OCI-LY1 (cell line): ENCODE measurements at regions not wholly inside any gene's neighbourhood (a gene's known extent, or its start where the extent isn't known, plus 50 kb on each side); places are given as distances from the start of the nearest gene placed in this dataset.
"Not testable (repeated sequence)": the region's sequence is repeated elsewhere in the genome, so short reads cannot be mapped to it uniquely, and the experiment has no call there.

Experiments
- CTCF ChIP-seq: fragments of 200-600 bp; sonication (generic), shearing (Covaris generic); IDR thresholded peaks from 2 replicates; pipeline ENCODE4 v1.5.1; 2017; ENCODE audit warnings: mild to moderate bottlenecking, antibody characterized with exemption, low read length, moderate library complexity, mixed read lengths
- EZH2 ChIP-seq: fragments of 200-600 bp; sonication (generic), shearing (Covaris generic); IDR thresholded peaks from 2 replicates; pipeline ENCODE4 v1.8.0; 2017; ENCODE audit warnings: borderline replicate concordance, mixed run types, mild to moderate bottlenecking, antibody characterized with exemption, low read length, moderate library complexity, mixed read lengths

GRCh38 chr18:14342170-14342569, 201.2 kb downstream of the POTEC start:
- not testable (repeated sequence) for TF ChIP-seq EZH2, CTCF
